CD4-positive, alpha-beta T cell treated with Interferon gamma for 1 hour (primary cell): ENCODE measurements at regions not wholly inside any gene's neighbourhood (a gene's known extent, or its start where the extent isn't known, plus 50 kb on each side); places are given as distances from the start of the nearest gene placed in this dataset.

Experiments
- DNase-seq: peaks from one replicate; pipeline ENCODE4 v3.0.0-alpha.2; 2020

- DNase-seq, result peak; percentile 3
These were observed 279.1 kb downstream of the ZEB2 start for GRCh38 chr2:144240656-144241339.

DNA sequence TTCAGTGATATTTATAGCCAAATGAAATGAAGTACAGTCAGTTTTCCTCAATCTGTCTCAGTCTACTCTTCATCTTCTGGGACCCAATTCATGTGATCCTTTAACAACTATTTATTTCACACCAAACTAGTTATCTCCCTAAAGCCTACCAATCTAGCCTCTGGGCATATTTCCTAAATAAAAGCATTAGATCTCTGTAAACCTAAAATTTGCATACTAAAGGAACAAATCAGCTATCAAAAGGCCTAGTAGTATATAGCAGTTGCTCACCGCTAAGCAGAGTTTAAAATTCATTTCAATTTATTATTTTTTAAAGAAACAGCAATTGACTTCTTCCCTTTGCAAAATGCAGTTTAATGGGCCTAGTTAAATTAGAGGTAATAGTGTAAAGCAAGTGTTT lies 280.2 kb downstream of the ZEB2 start:
- DNase-seq, result no peak

- DNase-seq, result no peak
These were observed 280.6 kb downstream of the ZEB2 start for GRCh38 chr2:144239306-144239705.

- peak; percentile 10 for DNase-seq
These were observed 281.9 kb downstream of the ZEB2 start for GRCh38 chr2:144237830-144238627.

DNA sequence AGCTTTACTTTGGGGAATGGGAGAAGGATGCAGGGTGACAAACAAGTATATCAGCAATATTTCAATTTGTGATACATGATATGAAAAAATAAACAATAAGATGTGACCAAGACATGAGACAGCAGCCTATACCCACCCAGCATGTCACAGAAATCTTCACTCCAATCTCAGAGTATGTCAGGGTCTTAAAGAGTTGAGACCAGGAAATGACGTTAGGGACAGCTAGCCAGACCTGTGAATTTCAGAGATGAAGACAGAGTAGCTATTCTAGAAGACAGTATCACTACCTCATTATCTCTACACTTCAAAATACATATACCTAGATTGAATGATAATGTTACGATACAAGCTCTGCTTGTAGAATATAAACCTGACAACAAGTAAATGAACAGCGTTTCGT lies 282.8 kb downstream of the ZEB2 start:
- no peak for DNase-seq

- no peak for DNase-seq
These were observed 284.9 kb downstream of the ZEB2 start for GRCh38 chr2:144235050-144235449.

DNA sequence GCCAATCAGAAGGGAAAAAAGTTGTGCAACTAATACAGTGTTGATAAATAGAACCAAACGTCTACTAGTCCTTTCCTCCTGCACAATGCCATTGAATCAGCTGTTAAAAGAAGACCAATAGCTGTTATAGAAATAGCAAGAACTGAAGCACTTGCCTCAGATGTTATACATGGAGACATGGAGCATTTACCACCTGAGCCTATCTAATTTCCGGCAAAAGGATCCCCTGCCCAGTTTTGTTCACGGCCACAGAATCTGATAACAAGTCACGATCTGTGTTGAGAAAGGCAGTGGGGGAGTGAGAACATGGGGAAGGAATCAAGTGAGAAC lies 285.4 kb downstream of the ZEB2 start:
- DNase-seq, result no peak

GRCh38 chr2:144233733-144234541 lies 286.0 kb downstream of the ZEB2 start:
- no peak for DNase-seq

DNA sequence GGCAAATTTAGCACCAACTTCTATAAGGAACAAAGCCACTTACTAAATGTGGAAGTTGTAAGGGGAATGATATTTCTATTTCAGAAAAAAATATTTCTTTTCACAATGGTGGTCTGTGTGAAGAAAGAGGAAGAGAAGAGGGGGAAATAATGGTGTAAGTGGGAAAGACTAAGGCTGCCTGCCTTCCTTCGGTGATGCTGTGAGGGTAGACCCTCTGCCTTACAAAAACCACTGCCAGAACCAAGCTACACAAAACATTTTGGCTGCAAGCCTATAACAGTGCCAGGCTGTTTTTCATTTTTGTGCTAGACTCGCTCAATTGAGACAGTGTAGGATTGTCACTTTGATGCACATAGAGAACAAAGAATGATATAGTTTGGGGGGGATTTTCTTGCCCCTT lies 286.6 kb downstream of the ZEB2 start:
- no peak for DNase-seq

DNA sequence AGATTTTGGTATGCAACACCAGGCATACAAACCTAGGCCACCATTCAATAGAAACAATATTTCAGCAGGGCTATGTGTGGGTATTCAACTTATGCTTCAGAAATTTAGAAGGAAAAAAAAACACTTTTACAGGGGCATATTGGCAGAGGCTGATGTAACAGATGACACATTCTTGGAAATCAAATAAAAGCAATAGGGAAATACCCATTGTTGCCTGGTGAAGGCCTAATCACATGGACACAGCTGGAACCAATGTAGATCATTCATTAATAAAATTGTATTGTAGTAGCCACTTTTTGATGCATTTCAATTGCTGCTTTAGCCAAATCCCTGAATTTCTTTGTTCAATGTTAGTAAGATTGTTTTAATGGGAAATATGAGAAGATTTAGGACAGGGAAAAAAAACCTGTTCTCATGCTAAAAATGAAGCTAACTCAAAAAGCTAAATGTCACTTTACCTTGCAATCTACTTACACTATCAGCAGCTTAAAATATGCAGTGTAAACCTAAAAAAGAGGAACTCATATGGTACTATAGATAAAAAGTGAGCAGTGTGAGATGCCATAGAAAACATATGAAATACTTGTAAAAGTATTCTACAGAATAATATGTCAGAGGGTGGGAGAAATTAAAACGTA lies 289.4 kb downstream of the ZEB2 start:
- DNase-seq, result no peak

DNA sequence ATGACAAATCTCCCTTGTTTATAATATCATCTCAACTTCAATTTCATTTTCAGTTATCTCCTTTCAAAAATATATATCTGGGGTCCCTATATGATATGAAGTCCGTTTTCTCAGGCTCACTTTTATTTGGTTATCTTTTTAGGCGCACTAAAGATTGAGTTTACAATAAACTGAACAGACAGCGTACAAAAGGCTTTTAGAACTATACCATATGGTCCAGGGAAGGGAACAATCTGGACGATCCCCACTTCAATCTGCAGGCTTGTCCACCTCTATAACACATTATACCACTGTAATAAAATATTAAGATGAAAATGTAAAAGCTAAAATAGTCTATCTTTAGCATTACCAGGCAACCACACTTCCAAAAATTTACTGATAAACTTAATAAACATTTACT lies 289.9 kb downstream of the ZEB2 start:
- DNase-seq, result no peak

- no peak for DNase-seq
These were observed 290.6 kb downstream of the ZEB2 start for GRCh38 chr2:144229296-144229695.

- no peak for DNase-seq
These were observed 292.4 kb downstream of the ZEB2 start for GRCh38 chr2:144227427-144228105.

GRCh38 chr2:144225076-144225475 lies 294.8 kb downstream of the ZEB2 start:
- DNase-seq, result no peak

GRCh38 chr2:144224472-144224871 lies 295.4 kb downstream of the ZEB2 start:
- DNase-seq, result no peak

GRCh38 chr2:144219979-144220378 lies 299.9 kb downstream of the ZEB2 start:
- DNase-seq, result no peak

DNA sequence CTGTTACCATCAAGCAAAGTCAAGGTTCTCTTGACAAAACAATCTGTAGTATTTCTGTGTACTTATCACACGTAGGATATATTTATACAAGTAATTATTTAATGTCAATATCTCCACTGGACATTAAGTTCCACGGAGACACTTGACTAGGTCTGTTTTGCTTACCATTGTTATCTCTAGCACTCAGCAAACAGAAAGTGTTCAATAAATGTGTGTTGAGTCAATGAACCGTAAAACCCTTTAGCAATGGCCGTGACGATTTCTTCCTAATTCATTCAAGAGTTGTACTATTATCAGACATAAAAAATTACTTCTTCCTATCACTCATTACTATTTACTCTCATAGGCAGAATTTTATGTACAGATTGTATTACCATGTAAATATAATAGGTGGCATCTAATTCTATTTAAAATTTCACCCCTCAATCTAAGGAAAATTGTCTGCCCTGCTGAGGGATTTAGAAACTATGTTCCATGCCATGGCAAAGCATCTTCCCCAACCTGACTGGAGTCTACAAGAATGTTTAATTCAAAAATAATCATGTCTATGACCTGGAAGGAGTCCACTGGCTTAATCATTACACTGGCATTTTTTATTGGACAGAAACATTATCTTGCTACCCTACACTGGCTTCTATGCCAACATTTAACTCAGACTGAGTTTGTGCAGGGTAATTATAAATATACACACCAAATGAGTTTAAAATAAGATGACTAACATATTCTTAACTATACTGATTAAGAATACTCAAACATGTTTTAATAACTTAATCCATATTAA lies 301.9 kb downstream of the ZEB2 start:
- no peak for DNase-seq

GRCh38 chr2:144215701-144216675 lies 303.9 kb downstream of the ZEB2 start:
- no peak for DNase-seq

DNA sequence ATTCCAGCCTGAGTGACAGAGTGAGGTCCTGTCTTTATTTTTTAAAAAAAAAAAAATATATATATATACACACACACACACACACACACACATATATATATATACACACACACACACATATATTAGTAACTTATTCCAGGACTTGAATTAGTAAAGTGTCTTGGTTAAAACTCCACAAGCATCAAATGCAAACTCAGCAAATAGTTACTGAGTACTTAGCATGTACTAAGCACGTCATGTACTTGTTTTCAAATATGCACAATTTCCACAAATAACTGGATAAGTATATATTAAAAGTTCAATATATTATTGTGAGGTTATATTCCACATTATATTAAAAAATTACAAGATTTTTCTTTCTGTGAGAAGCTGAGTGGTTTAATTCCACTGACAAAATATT lies 304.7 kb downstream of the ZEB2 start:
- DNase-seq, result no peak

DNA sequence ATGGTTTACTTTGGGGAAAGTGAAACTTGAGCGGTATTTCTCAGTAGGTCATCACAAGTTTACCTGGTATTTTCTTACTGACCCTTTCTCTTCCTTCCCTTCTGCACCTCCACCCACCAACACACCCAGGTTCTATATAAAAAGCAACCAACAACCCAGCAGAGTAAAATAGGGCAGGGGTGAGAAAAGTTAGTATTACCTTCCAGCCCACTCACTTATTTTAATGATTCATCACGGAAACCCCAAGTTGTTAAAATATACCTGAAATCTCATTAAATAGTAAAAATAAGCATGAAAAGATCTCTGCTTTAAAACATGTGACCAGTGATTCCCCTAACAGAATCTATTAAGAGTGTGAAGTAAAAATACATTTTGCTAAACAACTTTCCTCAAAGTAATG lies 306.1 kb downstream of the ZEB2 start:
- DNase-seq, result no peak

DNA sequence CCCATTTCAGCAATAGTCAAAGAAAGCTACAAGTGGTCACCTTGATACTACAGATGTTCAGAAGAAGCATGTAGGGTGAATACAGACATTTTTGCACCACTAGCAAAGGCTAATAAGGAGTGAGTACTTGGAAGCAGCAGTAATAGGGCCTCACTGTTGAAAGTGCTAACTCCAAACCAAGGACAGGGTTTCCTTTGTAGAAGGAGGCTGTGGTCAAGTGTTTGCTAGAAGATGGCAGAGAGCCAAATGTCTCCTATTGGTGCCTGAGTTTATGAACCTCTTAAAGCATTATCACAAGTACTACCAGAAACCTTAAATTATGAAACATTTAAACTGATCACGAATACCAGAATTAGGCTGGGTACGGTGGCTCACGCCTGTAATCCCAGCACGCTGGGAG lies 308.1 kb downstream of the ZEB2 start:
- DNase-seq, result no peak
